ENCODE measurements at regions not wholly inside any gene's neighbourhood (a gene's known extent, or its start where the extent isn't known, plus 50 kb on each side); places are given as distances from the start of the nearest gene placed in this dataset.

DNA sequence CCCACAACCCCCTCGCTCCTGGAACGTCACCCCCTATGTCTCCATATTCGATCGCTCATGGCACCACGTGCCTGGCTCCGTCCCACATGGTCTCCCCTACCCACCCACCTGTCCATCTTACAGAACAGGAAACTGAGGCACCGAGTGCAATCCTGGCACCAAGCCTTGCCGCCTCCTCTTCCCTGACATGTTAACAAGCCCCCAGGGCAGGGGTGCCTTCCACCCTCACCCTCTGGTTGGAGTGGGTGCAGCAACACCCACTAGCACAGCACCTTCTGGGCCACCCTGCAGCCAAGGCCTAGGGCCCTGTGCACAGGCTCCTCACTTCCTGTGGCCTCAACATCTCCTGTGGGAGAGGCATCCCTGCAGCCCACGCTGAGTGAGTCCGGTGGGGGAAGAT is 110.3 kb downstream of the RFLNA start:
- Mint-ChIP-seq H3K4me3 (no peak overlapping the region), H3K27ac (peak overlapping the region in 3 of 7 donors; percentile 27 to 75 (median 70)), H3K4me1 (peaks cover 2 to 16% (median 8%) of the 10 kb centered on the region in 4 donors), H3K9me3 (peaks cover 0 to 6% (median 0%) of the 10 kb centered on the region in 8 donors), H3K27me3 (no peaks in the 10 kb centered on the region), H3K36me3 (peaks cover 19 to 38% of the 10 kb centered on the region in 2 donors)
- no peaks in the 10 kb centered on the region for H3K9me3 ChIP-seq (ENCODE audit: control insufficient read depth in 1 of 2, low read length in 2 of 2)
- H3K27me3 ChIP-seq (ENCODE audit: insufficient read depth, low read length): no peaks in the 10 kb centered on the region
- H3K27ac ChIP-seq (ENCODE audit: low read depth, low read length): no peak overlapping the region
- no peak for DNase-seq
- H3K4me3 ChIP-seq (ENCODE audit: low read length in 2 of 2): no peak overlapping the region
- intact Hi-C loops (cut with micrococcal nuclease): no loop called here
- ChIA-PET POLR2A (ENCODE audit: partially characterized antibody) (no interaction called here), CTCF (ENCODE audit: partially characterized antibody) (no interaction called here)
- peaks cover 11% of the 10 kb centered on the region for H3K36me3 ChIP-seq (ENCODE audit: insufficient read depth, low read length)
- H3K4me1 ChIP-seq (ENCODE audit: insufficient read depth, low read length): no peaks in the 10 kb centered on the region

DNA sequence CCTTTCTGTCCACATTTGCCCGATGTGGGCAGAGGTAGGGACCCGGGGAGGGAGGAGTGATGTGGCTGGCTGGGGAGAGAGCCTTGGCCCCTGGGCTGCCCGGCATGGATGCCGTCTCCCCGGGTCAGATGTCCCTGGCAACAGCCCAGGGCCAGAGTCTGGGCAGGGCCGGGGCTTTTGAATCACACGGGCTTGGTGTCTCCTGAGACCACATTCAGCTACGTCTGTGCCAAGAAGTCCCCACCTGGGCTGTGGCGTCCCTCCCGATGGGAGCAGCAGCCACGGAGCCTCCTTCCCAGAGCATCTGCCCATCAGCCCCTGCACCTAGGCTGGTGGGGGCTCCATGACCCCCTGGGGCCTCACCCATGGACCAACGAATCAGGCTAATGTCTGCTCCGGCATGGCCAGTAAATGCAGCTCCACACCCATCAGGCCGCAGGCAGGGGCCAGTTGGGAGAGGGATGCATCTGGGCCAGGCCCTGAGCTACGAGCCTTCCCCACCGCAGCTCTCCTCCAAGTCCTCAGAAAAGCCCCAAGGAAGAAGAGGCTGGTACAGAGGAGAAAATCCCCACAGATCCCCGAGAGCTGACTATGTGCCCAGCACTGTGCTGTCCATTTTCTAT is 109.4 kb downstream of the RFLNA start:
- H3K4me3 ChIP-seq (ENCODE audit: low read length in 2 of 2): no peak overlapping the region
- H3K9me3 ChIP-seq (ENCODE audit: control insufficient read depth in 1 of 2, low read length in 2 of 2): no peaks in the 10 kb centered on the region
- Mint-ChIP-seq H3K9me3 (peaks cover 0 to 6% (median 0%) of the 10 kb centered on the region in 8 donors), H3K4me1 (peaks cover 2 to 18% (median 10%) of the 10 kb centered on the region in 4 donors), H3K27me3 (no peaks in the 10 kb centered on the region), H3K36me3 (peaks cover 21 to 44% of the 10 kb centered on the region in 2 donors), H3K27ac (peak overlapping the region in 2 of 7 donors; percentile 27 to 59), H3K4me3 (no peak overlapping the region)
- ChIA-PET POLR2A (ENCODE audit: partially characterized antibody) (no interaction called here), CTCF (ENCODE audit: partially characterized antibody) (no interaction called here)
- no peaks in the 10 kb centered on the region for H3K4me1 ChIP-seq (ENCODE audit: insufficient read depth, low read length)
- H3K27ac ChIP-seq (ENCODE audit: low read depth, low read length): no peak overlapping the region
- intact Hi-C loops (cut with micrococcal nuclease): no loop called here
- peaks cover 13% of the 10 kb centered on the region for H3K36me3 ChIP-seq (ENCODE audit: insufficient read depth, low read length)
- no peaks in the 10 kb centered on the region for H3K27me3 ChIP-seq (ENCODE audit: insufficient read depth, low read length)
- no peak for DNase-seq

GRCh38 chr12:124403273-124403672 is 108.4 kb downstream of the RFLNA start:
- no peak overlapping the region for H3K4me3 ChIP-seq (ENCODE audit: low read length in 2 of 2)
- no peaks in the 10 kb centered on the region for H3K4me1 ChIP-seq (ENCODE audit: insufficient read depth, low read length)
- no peaks in the 10 kb centered on the region for H3K9me3 ChIP-seq (ENCODE audit: control insufficient read depth in 1 of 2, low read length in 2 of 2)
- Mint-ChIP-seq H3K27me3 (no peaks in the 10 kb centered on the region), H3K4me3 (no peak overlapping the region), H3K27ac (peak overlapping the region; percentile 12 to 76 (median 54)), H3K4me1 (peaks cover 2 to 18% (median 10%) of the 10 kb centered on the region in 4 donors), H3K36me3 (peaks cover 18 to 43% of the 10 kb centered on the region in 2 donors), H3K9me3 (peaks cover 0 to 6% (median 0%) of the 10 kb centered on the region in 8 donors)
- H3K36me3 ChIP-seq (ENCODE audit: insufficient read depth, low read length): peaks cover 17% of the 10 kb centered on the region
- no peaks in the 10 kb centered on the region for H3K27me3 ChIP-seq (ENCODE audit: insufficient read depth, low read length)
- POLR2A ChIA-PET (ENCODE audit: partially characterized antibody): no interaction called here
- DNase-seq: no peak
- no peak overlapping the region for H3K27ac ChIP-seq (ENCODE audit: low read depth, low read length)
- intact Hi-C loops (cut with micrococcal nuclease): no loop called here
- CTCF ChIA-PET (ENCODE audit: partially characterized antibody): no interaction called here

DNA sequence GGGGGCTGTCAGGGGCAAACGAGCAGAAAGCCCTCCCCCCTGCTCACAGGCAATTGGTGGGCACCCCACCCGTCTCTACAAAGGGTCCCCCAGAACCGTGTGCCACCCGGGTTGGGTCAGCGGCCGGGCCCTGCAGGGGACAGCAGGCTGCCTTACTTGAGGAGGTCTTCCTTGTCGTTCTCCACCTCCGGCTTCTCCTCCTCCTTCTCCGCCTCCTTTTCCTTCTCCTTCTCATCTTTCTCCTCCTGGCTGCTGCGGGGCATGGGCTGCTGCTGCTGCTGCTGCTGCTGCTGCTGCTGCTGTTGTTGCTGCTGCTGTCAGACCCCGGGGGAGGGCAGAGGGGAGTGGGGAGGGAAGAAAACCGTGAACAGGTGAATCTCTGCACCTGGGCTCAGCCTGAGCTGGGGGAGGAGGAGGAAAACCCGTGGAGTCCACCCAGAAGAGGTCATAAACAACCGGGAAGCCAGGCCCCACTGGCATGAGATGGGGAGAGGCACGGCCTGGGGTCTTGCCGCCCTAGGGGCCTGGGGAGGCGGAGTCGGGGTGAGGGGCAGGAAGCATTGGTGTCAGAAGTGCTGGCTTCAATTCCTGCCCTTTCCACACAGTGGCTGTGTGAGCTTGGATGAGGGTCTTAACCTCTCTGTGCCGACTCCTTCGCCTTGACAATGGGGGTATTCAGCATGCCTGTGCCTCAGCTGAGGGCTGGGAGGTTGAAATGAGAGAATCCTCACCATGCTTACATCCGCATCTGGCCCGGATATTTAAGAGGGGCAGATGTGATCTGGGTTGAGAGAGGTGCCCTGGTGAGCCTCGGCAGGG is 107.6 kb downstream of the RFLNA start:
- POLR2A ChIA-PET (ENCODE audit: partially characterized antibody): no interaction called here
- no peak overlapping the region for H3K27ac ChIP-seq (ENCODE audit: low read depth, low read length)
- Mint-ChIP-seq H3K27me3 (no peaks in the 10 kb centered on the region), H3K36me3 (peaks cover 21 to 48% of the 10 kb centered on the region in 2 donors), H3K4me1 (peaks cover 2 to 18% (median 12%) of the 10 kb centered on the region in 4 donors), H3K9me3 (peaks cover 0 to 6% (median 0%) of the 10 kb centered on the region in 8 donors), H3K4me3 (no peak overlapping the region), H3K27ac (peak overlapping the region in 1 of 7 donors; percentile 47)
- H3K9me3 ChIP-seq (ENCODE audit: control insufficient read depth in 1 of 2, low read length in 2 of 2): no peaks in the 10 kb centered on the region
- peaks cover 18% of the 10 kb centered on the region for H3K36me3 ChIP-seq (ENCODE audit: insufficient read depth, low read length)
- no peaks in the 10 kb centered on the region for H3K27me3 ChIP-seq (ENCODE audit: insufficient read depth, low read length)
- no peaks in the 10 kb centered on the region for H3K4me1 ChIP-seq (ENCODE audit: insufficient read depth, low read length)
- CTCF ChIA-PET (ENCODE audit: partially characterized antibody): no interaction called here
- DNase-seq: no peak
- no peak overlapping the region for H3K4me3 ChIP-seq (ENCODE audit: low read length in 2 of 2)
- intact Hi-C loops (cut with micrococcal nuclease): no loop called here

DNA sequence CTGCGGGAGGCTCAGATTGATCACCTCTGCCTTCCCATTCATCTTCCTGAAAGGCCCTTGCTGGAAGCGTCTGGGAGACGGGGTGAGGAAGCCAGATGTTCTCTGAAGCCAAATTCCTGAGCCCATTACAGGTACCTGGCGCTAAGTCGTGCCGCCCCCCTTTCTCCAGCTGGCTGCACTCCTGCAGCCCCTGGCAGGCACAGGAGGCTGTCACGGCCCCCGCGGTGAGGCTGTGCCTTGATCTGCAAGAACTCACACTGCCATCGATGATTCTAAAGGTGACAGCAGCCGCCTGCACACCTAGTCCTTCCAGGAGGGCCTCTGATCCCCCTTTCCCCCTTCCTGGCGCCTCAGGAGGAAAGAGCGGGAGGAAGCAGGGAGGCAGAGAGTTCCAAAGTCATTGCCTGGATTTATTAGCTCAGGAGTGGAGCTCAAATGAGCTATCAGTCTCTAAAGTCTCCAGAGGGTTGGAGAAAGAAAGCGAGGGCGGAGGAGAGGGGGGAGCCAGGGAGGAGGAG is 106.9 kb downstream of the RFLNA start:
- Histone ChIP-seq H3K27me3 (ENCODE audit: insufficient read depth, low read length) (no peaks in the 10 kb centered on the region), H3K4me3 (ENCODE audit: low read length in 2 of 2) (no peak overlapping the region), H3K4me1 (ENCODE audit: insufficient read depth, low read length) (no peaks in the 10 kb centered on the region), H3K9me3 (ENCODE audit: control insufficient read depth in 1 of 2, low read length in 2 of 2) (no peaks in the 10 kb centered on the region), H3K27ac (ENCODE audit: low read depth, low read length) (no peak overlapping the region), H3K36me3 (ENCODE audit: insufficient read depth, low read length) (peaks cover 18% of the 10 kb centered on the region)
- peaks cover 0 to 6% (median 0%) of the 10 kb centered on the region in 8 donors for H3K9me3 Mint-ChIP-seq
- CTCF ChIA-PET (ENCODE audit: partially characterized antibody): interaction anchor here (1.0 kb wide), 1 partner anchor 68 kb away, joined by 3 read pairs; no protein-coding TSS in a partner anchor
- H3K36me3 Mint-ChIP-seq: peaks cover 14 to 42% of the 10 kb centered on the region in 2 donors
- no peaks in the 10 kb centered on the region for H3K27me3 Mint-ChIP-seq
- no peak overlapping the region for H3K4me3 Mint-ChIP-seq
- POLR2A ChIA-PET (ENCODE audit: partially characterized antibody): no interaction called here
- DNase-seq: no peak
- peak overlapping the region in 3 of 7 donors; percentile 52 to 78 (median 52) for H3K27ac Mint-ChIP-seq
- intact Hi-C loops (cut with micrococcal nuclease): no loop called here
- peaks cover 0 to 15% (median 8%) of the 10 kb centered on the region in 4 donors for H3K4me1 Mint-ChIP-seq

- CTCF ChIA-PET (ENCODE audit: partially characterized antibody): interaction anchor here (1.1 to 1.2 kb wide), 2 partner anchors 8 to 153 kb away, joined by 3 to 5 read pairs; no protein-coding TSS in a partner anchor
Measured at GRCh38 chr12:124400124-124400523, 105.2 kb downstream of the RFLNA start.

DNA sequence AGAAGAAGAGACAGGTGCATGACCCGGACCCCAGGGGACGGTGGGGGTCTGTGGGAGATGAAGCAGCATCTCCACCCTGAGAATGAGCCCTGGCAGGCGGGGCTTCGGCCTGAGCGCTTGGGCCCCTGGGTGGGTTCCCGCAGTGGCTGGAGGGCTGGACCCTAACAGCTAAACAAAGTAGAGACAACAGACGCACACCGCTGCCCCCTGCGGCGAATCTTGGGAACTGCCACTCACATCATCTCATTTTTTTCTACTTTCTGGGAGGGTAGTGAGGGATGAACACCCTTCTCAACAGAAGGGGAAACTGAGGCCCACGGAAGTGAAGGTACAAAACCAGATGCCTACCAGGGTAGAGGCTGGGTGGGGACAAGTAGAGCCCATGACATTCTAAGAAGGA is 104.7 kb downstream of the RFLNA start:
- H3K27ac Mint-ChIP-seq: peak overlapping the region in 2 of 7 donors; percentile 74 to 77
- H3K27ac ChIP-seq (ENCODE audit: low read depth, low read length): no peak overlapping the region
- peaks cover 14 to 48% of the 10 kb centered on the region in 2 donors for H3K36me3 Mint-ChIP-seq
- H3K9me3 ChIP-seq (ENCODE audit: control insufficient read depth in 1 of 2, low read length in 2 of 2): no peaks in the 10 kb centered on the region
- peaks cover 0 to 4% (median 0%) of the 10 kb centered on the region in 8 donors for H3K9me3 Mint-ChIP-seq
- H3K4me1 Mint-ChIP-seq: peaks cover 2 to 15% (median 8%) of the 10 kb centered on the region in 4 donors
- no peaks in the 10 kb centered on the region for H3K4me1 ChIP-seq (ENCODE audit: insufficient read depth, low read length)
- H3K4me3 ChIP-seq (ENCODE audit: low read length in 2 of 2): no peak overlapping the region
- H3K4me3 Mint-ChIP-seq: no peak overlapping the region
- CTCF ChIA-PET (ENCODE audit: partially characterized antibody): interaction anchor here (0.8 to 2.1 kb wide), 7 partner anchors 8 to 372 kb away, joined by 3 to 5 read pairs (median 3); no protein-coding TSS in a partner anchor
- intact Hi-C loops (cut with micrococcal nuclease): no loop called here
- H3K27me3 Mint-ChIP-seq: no peaks in the 10 kb centered on the region
- no peaks in the 10 kb centered on the region for H3K27me3 ChIP-seq (ENCODE audit: insufficient read depth, low read length)
- DNase-seq: peak in 2 of 5 donors; percentile 15 to 27
- peaks cover 35% of the 10 kb centered on the region for H3K36me3 ChIP-seq (ENCODE audit: insufficient read depth, low read length)
- POLR2A ChIA-PET (ENCODE audit: partially characterized antibody): interaction anchor here (0.6 kb wide), 1 partner anchor 14 kb away, joined by 3 read pairs; no protein-coding TSS in a partner anchor

More at GRCh38 chr12:124400124-124400523, 105.2 kb downstream of the RFLNA start:
- H3K27ac ChIP-seq (ENCODE audit: low read depth, low read length): no peak overlapping the region
- DNase-seq: no peak
- Mint-ChIP-seq H3K27me3 (no peaks in the 10 kb centered on the region), H3K36me3 (peaks cover 14 to 49% of the 10 kb centered on the region in 2 donors), H3K9me3 (peaks cover 0 to 4% (median 0%) of the 10 kb centered on the region in 8 donors), H3K4me1 (peaks cover 2 to 15% (median 8%) of the 10 kb centered on the region in 4 donors), H3K4me3 (no peak overlapping the region), H3K27ac (no peak overlapping the region)
- no peaks in the 10 kb centered on the region for H3K27me3 ChIP-seq (ENCODE audit: insufficient read depth, low read length)
- POLR2A ChIA-PET (ENCODE audit: partially characterized antibody): no interaction called here
- H3K36me3 ChIP-seq (ENCODE audit: insufficient read depth, low read length): peaks cover 30% of the 10 kb centered on the region
- H3K9me3 ChIP-seq (ENCODE audit: control insufficient read depth in 1 of 2, low read length in 2 of 2): no peaks in the 10 kb centered on the region
- no peaks in the 10 kb centered on the region for H3K4me1 ChIP-seq (ENCODE audit: insufficient read depth, low read length)
- no peak overlapping the region for H3K4me3 ChIP-seq (ENCODE audit: low read length in 2 of 2)
- intact Hi-C loops (cut with micrococcal nuclease): no loop called here
